MG63 (cell line): ENCODE measurements at regions not wholly inside any gene's neighbourhood (a gene's known extent, or its start where the extent isn't known, plus 50 kb on each side); places are given as distances from the start of the nearest gene placed in this dataset.

ENCODE experiments used
- DNase-seq: peaks from one replicate; pipeline ENCODE4 v3.0.0-alpha.2; 2020
- H3K27me3 ChIP-seq: fragments of 250-450 bp; sonication (Bioruptor Pico); 2 replicates; pipeline ENCODE4 v1.5.1; 2020; ENCODE audit warnings: mild to moderate bottlenecking, moderate library complexity
- H3K36me3 ChIP-seq: fragments of 250-450 bp; sonication (Bioruptor Pico); 2 replicates; pipeline ENCODE4 v1.5.1; 2020; ENCODE audit warnings: mild to moderate bottlenecking, moderate library complexity
- H3K4me3 ChIP-seq: fragments of 250-450 bp; sonication (Bioruptor Pico); 2 replicates; pipeline ENCODE4 v1.5.1; 2020; ENCODE audit warnings: mild to moderate bottlenecking, moderate library complexity
- H3K9me3 ChIP-seq: fragments of 250-450 bp; sonication (Bioruptor Pico); 2 replicates; pipeline ENCODE4 v1.5.1; 2020; ENCODE audit warnings: mild to moderate bottlenecking, moderate library complexity

- DNase-seq = no peak
- H3K9me3 ChIP-seq = no peaks in the 10 kb centered on the region
- no peaks in the 10 kb centered on the region for H3K27me3 ChIP-seq
- no peak overlapping the region for H3K4me3 ChIP-seq
- H3K36me3 ChIP-seq = no peaks in the 10 kb centered on the region
Observed at GRCh38 chr14:97887690-97888089, 1090.5 kb downstream of the VRK1 start.

- no peaks in the 10 kb centered on the region for H3K36me3 ChIP-seq
- H3K4me3 ChIP-seq = no peak overlapping the region
- no peaks in the 10 kb centered on the region for H3K27me3 ChIP-seq
- DNase-seq = no peak
- no peaks in the 10 kb centered on the region for H3K9me3 ChIP-seq
Observed at GRCh38 chr14:97888331-97888730, 1091.1 kb downstream of the VRK1 start.

GRCh38 chr14:97891515-97891914 lies 1094.3 kb downstream of the VRK1 start:
- Histone ChIP-seq H3K9me3 (no peaks in the 10 kb centered on the region), H3K36me3 (no peaks in the 10 kb centered on the region), H3K4me3 (no peak overlapping the region), H3K27me3 (no peaks in the 10 kb centered on the region)
- DNase-seq = no peak

- Histone ChIP-seq H3K4me3 (no peak overlapping the region), H3K36me3 (no peaks in the 10 kb centered on the region), H3K27me3 (no peaks in the 10 kb centered on the region), H3K9me3 (no peaks in the 10 kb centered on the region)
- DNase-seq = no peak
Observed at GRCh38 chr14:97894552-97894951, 1097.4 kb downstream of the VRK1 start.

- DNase-seq = no peak
- no peaks in the 10 kb centered on the region for H3K36me3 ChIP-seq
- H3K9me3 ChIP-seq = no peaks in the 10 kb centered on the region
- H3K4me3 ChIP-seq = no peak overlapping the region
- H3K27me3 ChIP-seq = no peaks in the 10 kb centered on the region
Observed at GRCh38 chr14:97900196-97900854, 1103.1 kb downstream of the VRK1 start.

- DNase-seq = no peak
- Histone ChIP-seq H3K9me3 (no peaks in the 10 kb centered on the region), H3K36me3 (no peaks in the 10 kb centered on the region), H3K27me3 (no peaks in the 10 kb centered on the region), H3K4me3 (no peak overlapping the region)
Observed at GRCh38 chr14:97902630-97903029, 1105.4 kb downstream of the VRK1 start.

- Histone ChIP-seq H3K36me3 (no peaks in the 10 kb centered on the region), H3K4me3 (no peak overlapping the region), H3K9me3 (no peaks in the 10 kb centered on the region), H3K27me3 (no peaks in the 10 kb centered on the region)
- DNase-seq = no peak
Observed at GRCh38 chr14:97903821-97904220, 1106.6 kb downstream of the VRK1 start.

- Histone ChIP-seq H3K27me3 (no peaks in the 10 kb centered on the region), H3K9me3 (no peaks in the 10 kb centered on the region), H3K36me3 (no peaks in the 10 kb centered on the region), H3K4me3 (no peak overlapping the region)
- no peak for DNase-seq
Observed at GRCh38 chr14:97912217-97912616, 1115.0 kb downstream of the VRK1 start.

GRCh38 chr14:97916100-97916499 lies 1118.9 kb downstream of the VRK1 start:
- Histone ChIP-seq H3K9me3 (no peaks in the 10 kb centered on the region), H3K4me3 (no peak overlapping the region)

GRCh38 chr14:97916669-97917568 lies 1119.7 kb downstream of the VRK1 start:
- DNase-seq = no peak
- no peak overlapping the region for H3K4me3 ChIP-seq
- H3K27me3 ChIP-seq = no peaks in the 10 kb centered on the region
- H3K36me3 ChIP-seq = no peaks in the 10 kb centered on the region
- H3K9me3 ChIP-seq = no peaks in the 10 kb centered on the region

More at GRCh38 chr14:97916100-97916499, 1118.9 kb downstream of the VRK1 start:
- no peaks in the 10 kb centered on the region for H3K36me3 ChIP-seq
- no peak for DNase-seq
- H3K27me3 ChIP-seq = no peaks in the 10 kb centered on the region

GRCh38 chr14:97920201-97920600 lies 1123.0 kb downstream of the VRK1 start:
- no peak overlapping the region for H3K4me3 ChIP-seq
- no peak for DNase-seq
- H3K9me3 ChIP-seq = no peaks in the 10 kb centered on the region
- no peaks in the 10 kb centered on the region for H3K36me3 ChIP-seq
- no peaks in the 10 kb centered on the region for H3K27me3 ChIP-seq

- H3K9me3 ChIP-seq = no peaks in the 10 kb centered on the region
- DNase-seq = no peak
- no peaks in the 10 kb centered on the region for H3K27me3 ChIP-seq
- no peak overlapping the region for H3K4me3 ChIP-seq
- no peaks in the 10 kb centered on the region for H3K36me3 ChIP-seq
Observed at GRCh38 chr14:97921296-97921695, 1124.1 kb downstream of the VRK1 start.

GRCh38 chr14:97924922-97925613 lies 1127.9 kb downstream of the VRK1 start:
- DNase-seq = no peak
- Histone ChIP-seq H3K36me3 (no peaks in the 10 kb centered on the region), H3K4me3 (no peak overlapping the region), H3K27me3 (no peaks in the 10 kb centered on the region), H3K9me3 (no peaks in the 10 kb centered on the region)

- no peak for DNase-seq
- Histone ChIP-seq H3K36me3 (no peaks in the 10 kb centered on the region), H3K9me3 (no peaks in the 10 kb centered on the region), H3K27me3 (no peaks in the 10 kb centered on the region), H3K4me3 (no peak overlapping the region)
Observed at GRCh38 chr14:97930166-97930565, 1133.0 kb downstream of the VRK1 start.

- Histone ChIP-seq H3K4me3 (no peak overlapping the region), H3K9me3 (no peaks in the 10 kb centered on the region), H3K27me3 (no peaks in the 10 kb centered on the region), H3K36me3 (no peaks in the 10 kb centered on the region)
- DNase-seq = no peak
Observed at GRCh38 chr14:97931273-97931672, 1134.1 kb downstream of the VRK1 start.

- DNase-seq = no peak
- Histone ChIP-seq H3K4me3 (no peak overlapping the region), H3K9me3 (no peaks in the 10 kb centered on the region), H3K27me3 (no peaks in the 10 kb centered on the region), H3K36me3 (no peaks in the 10 kb centered on the region)
Observed at GRCh38 chr14:97942921-97943320, 1145.7 kb downstream of the VRK1 start.

GRCh38 chr14:97943619-97944018 lies 1146.4 kb downstream of the VRK1 start:
- H3K4me3 ChIP-seq = no peak overlapping the region
- DNase-seq = no peak
- H3K36me3 ChIP-seq = no peaks in the 10 kb centered on the region
- no peaks in the 10 kb centered on the region for H3K27me3 ChIP-seq
- no peaks in the 10 kb centered on the region for H3K9me3 ChIP-seq
